Epithelial cell of prostate (primary cell): ENCODE measurements at regions not wholly inside any gene's neighbourhood (a gene's known extent, or its start where the extent isn't known, plus 50 kb on each side); places are given as distances from the start of the nearest gene placed in this dataset.
A peak's percentile ranks its signal among the peaks of the same experiment; 100 is the strongest.

Experiments used
- DNase-seq: peaks from one replicate; pipeline ENCODE4 v3.0.0-alpha.2; 2011; ENCODE audit warnings: low read depth, low spot score
- H3K27ac ChIP-seq: fragments of 450-650 bp; 2 replicates; pipeline ENCODE4 v1.5.1; 2017; ENCODE audit warnings: mild to moderate bottlenecking

DNA sequence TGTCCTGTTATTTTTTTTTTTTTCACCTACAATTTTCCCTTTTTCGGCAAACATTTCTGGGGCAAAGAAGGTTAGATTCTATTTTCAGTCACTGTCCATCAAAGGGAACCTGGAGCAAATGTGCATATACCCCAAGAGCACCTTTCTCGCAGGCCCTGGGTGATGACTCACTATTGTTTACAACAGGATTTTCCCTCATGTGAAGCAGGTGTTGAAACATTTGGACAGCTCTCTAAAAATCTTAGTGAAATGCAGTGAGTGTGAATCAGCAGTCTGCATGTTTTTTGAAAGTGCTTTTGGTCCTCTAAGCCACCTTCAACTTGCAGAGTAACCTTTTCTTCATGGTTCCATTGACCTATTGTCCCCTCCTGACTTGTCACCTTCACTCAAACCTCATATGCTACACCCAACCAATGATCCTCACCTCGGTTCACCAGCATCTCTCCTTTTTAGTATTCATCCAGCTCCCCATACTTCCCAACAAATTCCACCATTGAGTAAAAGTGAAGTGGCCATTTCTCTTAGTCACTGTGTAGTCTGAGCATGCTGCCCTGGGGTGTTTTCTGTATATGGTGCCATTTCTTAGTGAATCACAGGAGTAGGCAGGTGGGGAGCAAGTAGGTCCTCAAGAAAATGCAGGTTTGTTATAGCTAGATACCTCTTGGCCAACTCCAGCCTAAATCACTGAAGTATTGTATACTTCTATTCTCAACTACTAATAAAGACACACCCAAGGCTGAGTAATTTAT lies 260.2 kb downstream of the BMP4 start:
- no peak overlapping the region for H3K27ac ChIP-seq

GRCh38 chr14:53695692-53696214 lies 260.9 kb downstream of the BMP4 start:
- no peak for DNase-seq
- no peak overlapping the region for H3K27ac ChIP-seq

More for the DNA sequence above, 260.2 kb downstream of the BMP4 start:
- DNase-seq = no peak

GRCh38 chr14:53692885-53693284 lies 263.7 kb downstream of the BMP4 start:
- no peak for DNase-seq
- H3K27ac ChIP-seq = no peak overlapping the region

GRCh38 chr14:53692451-53692850 lies 264.2 kb downstream of the BMP4 start:
- no peak for DNase-seq
- no peak overlapping the region for H3K27ac ChIP-seq

DNA sequence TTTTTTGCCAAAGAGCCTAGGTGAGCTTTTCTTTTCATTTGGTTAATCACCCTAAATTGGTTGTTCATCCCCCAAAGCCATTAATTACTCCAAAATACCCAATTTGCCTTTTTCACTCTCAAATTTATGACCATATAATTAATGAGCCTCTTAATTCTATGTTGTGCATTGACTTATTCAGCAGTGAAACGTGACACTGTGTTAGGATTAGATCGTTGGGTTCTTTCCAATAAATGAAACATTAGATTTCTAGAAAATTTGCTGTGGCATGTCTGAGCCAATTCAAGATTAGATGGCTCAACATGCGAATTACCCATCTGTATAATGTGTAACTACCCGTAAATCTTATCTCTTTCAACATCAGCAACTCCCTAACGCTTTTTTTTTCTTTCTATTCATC lies 273.4 kb downstream of the BMP4 start:
- DNase-seq = no peak

GRCh38 chr14:53672526-53672925 lies 284.1 kb downstream of the BMP4 start:
- H3K27ac ChIP-seq = no peak overlapping the region
- no peak for DNase-seq

More for the DNA sequence above, 273.4 kb downstream of the BMP4 start:
- H3K27ac ChIP-seq = no peak overlapping the region

DNA sequence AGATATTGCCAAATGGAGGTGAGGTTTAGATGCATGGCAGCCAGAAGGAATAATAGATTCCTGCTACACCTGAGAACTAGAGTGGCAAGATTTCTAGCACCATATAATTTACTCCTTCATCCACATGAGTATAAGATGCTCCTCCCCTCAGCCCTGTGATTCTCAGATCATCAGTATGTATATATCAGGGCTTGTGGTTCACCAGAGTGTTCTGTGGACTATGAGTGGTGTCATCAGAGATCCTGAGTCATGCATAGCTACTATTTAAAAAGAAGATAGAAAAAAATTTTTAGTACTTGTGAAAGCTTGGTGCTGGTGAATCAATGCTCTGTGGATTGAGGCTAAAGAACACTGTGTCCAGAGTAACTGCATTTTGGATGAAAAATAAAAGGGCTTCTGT lies 285.9 kb downstream of the BMP4 start:
- peak; percentile 68 for DNase-seq
- no peak overlapping the region for H3K27ac ChIP-seq

DNA sequence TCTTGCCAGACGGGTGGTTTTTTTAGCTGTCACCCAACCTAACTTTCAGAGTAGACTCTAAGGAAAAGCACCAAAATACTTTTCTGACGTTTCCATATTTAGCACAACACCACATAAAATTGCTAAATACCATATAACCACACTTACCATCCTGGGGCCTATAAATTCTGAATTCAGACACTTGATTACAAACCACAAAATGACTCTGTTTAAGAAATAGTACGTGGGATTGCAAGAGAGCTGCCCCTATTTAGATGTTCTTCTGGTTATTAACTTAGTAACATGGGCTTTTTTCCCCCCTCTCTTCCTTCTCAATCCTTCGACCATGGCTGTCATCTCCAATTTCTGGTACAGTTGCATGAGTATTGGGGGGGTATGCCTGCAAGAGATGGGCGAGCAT lies 287.7 kb downstream of the BMP4 start:
- no peak for DNase-seq
- H3K27ac ChIP-seq = no peak overlapping the region

GRCh38 chr14:53663709-53664108 lies 292.9 kb downstream of the BMP4 start:
- DNase-seq = no peak

GRCh38 chr14:53655080-53655785 lies 301.4 kb downstream of the BMP4 start:
- no peak for DNase-seq
- no peak overlapping the region for H3K27ac ChIP-seq

More at GRCh38 chr14:53663709-53664108, 292.9 kb downstream of the BMP4 start:
- no peak overlapping the region for H3K27ac ChIP-seq

GRCh38 chr14:53652068-53652467 lies 304.6 kb downstream of the BMP4 start:
- peak; percentile 26 for DNase-seq

DNA sequence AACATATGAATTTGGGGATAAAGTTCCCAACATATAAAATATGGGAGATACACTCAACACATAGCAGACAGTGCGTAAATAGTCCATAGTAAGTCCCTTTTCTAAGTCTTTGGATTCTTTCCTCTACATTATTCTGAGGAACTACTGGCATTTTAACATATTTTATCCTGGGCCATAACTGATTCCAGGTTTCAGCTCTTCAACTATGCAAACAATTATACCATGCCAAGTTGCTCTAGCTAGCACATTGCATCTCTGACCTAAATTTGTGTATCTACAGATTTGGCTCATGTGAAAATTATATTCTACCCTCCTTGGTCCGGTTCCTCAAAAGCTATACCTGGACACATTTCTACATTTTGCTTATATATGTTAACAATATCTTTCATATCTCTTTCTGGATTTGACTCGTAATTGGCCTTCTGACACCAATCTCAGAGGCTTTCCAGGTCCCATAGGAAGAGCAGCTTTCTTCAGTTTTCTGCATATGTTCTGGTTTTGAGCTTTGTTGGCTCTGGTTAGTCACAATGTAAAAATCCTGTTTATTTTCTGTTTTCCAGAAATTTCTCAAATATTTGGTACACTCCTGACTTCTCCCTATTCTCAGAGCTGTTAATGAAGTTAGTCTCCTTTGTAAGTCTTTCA lies 305.4 kb downstream of the BMP4 start:
- no peak for DNase-seq
- H3K27ac ChIP-seq = no peak overlapping the region

More at GRCh38 chr14:53652068-53652467, 304.6 kb downstream of the BMP4 start:
- no peak overlapping the region for H3K27ac ChIP-seq

- no peak for DNase-seq
- H3K27ac ChIP-seq = no peak overlapping the region
Measured at GRCh38 chr14:53646925-53647324, 309.7 kb downstream of the BMP4 start.

DNA sequence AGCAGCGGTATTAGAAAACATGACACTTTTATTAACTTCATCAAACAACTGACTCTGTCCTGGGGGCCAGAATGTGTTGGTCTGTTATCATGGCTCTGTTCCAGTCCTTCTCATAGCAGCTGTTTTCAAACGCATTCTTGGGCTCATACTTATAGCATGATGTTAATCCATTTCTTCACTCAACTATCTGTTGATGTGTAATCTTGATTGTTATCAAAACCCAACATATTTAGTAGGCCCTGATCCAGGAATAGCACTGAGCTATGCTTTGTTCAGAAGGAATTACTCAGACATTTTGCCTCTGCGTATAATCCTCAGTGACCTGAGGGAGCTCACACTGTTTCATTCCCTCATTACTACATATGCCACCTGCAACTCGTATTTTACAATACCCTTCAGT lies 315.9 kb downstream of the BMP4 start:
- DNase-seq = peak; percentile 44
- H3K27ac ChIP-seq = no peak overlapping the region

GRCh38 chr14:53638966-53639365 lies 317.7 kb downstream of the BMP4 start:
- DNase-seq = no peak
- H3K27ac ChIP-seq = no peak overlapping the region

GRCh38 chr14:53634793-53635192 lies 321.8 kb downstream of the BMP4 start:
- H3K27ac ChIP-seq = no peak overlapping the region
- DNase-seq = no peak

- H3K27ac ChIP-seq = no peak overlapping the region
- DNase-seq = no peak
Measured at GRCh38 chr14:53630336-53630735, 326.3 kb downstream of the BMP4 start.

- no peak for DNase-seq
- H3K27ac ChIP-seq = no peak overlapping the region
Measured at GRCh38 chr14:53628732-53629430, 327.7 kb downstream of the BMP4 start.

DNA sequence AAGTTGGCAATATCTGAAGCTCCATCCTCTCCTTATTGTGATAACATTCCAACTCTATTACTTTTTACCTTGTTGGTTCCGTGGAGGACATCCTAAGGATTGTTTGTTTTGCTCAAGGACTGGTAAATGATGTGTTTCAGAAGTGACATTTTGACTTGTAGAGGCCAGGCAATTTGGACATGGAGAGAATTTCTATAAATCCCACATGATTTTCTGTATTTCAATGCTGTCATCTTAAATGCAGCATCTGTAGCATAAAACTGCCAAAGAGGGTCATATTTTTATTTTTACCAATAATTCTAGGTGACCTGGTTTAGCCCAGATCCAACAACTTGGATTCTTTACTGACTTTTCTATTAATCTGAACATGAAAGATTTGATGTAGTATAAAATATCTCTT lies 328.4 kb downstream of the BMP4 start:
- no peak for DNase-seq
- no peak overlapping the region for H3K27ac ChIP-seq

DNA sequence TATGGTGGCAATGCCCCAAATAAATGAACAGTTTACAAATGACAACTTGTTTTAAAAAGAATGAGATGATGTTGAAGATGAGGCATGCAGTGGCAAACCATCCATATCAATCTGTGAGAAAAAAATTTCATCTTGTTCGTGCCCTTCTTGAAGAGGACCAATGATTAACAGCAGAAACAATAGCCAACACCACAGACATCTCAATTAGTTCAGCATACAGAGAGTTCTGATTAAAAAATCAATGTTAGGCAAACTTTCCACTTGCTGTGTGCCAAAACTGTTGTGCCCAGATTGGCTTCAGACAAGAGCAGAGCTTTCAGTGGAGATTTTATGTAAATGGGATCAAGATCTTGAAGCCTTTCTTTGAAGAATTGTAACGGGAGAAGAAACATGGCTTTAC lies 329.9 kb downstream of the BMP4 start:
- no peak overlapping the region for H3K27ac ChIP-seq
- DNase-seq = no peak
